ENCODE measurements at regions not wholly inside any gene's neighbourhood (a gene's known extent, or its start where the extent isn't known, plus 50 kb on each side); places are given as distances from the start of the nearest gene placed in this dataset.
"Not testable (repeated sequence)": the region's sequence is repeated elsewhere in the genome, so short reads cannot be mapped to it uniquely, and the experiment has no call there.

DNA sequence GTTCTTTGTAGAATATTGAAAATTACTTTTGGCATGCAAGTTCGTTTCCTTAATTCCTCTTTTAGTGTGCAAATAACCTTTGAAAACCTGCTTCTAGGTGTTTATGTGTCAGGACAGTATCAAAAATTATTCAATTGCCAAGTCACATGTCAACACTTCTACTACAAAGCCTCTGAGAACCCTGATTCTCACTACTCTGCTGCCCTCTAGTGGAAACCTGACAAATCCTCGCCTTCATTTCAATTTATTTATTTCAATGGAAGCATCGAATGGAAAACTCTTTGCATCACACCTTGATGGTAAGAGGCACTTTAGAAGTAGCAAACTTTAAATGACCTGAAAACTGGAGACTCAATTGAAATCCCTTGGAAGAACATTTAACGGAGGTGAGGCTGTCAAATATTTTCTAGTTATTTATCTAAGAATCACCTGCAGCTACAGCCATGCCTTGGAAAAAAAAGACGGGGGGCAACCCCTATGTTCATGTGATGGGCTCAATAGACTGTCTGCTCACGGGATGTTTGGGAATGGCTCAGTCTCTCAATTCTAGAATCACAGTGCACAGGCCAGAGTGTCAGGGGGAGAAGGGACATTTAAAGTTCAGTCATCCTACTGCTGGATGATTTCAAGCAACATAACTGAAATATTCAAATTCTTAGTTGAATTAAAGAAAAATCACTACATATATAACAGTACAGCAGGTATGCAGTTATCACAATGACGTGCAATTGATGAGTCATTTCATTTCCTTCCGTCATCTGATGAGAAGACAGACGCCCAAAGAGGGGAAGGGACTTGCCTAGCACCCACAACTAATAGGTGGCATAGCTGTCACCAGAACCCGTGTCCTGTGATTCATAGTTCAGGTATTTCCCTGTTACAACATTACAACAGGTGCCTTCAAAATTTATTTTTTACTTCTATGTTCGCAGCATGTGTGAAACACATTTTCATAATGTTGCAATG, 563.9 kb downstream of the TOX3 start:
- peak; percentile 31 for DNase-seq (ENCODE audit: low read depth)

DNA sequence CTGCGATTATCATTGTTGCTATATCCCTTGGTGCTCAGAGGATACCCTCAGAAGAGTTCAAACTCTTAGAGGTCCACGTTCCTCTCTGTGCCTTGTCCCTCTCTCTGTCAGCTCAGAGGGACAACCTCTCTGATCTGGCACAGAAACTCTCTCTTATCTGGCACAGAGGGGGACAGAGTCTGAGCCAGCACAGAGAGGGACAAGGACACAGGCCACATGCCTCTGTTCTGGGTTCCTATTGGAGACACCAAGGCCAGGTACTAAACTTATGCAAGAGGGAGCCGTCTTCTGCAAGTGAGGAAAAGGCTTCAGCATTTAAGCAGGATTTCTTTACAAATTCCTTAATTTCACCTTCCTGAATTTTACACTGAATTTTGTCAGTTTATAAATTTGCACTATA, 565.2 kb downstream of the TOX3 start:
- DNase-seq (ENCODE audit: low read depth) = no peak

DNA sequence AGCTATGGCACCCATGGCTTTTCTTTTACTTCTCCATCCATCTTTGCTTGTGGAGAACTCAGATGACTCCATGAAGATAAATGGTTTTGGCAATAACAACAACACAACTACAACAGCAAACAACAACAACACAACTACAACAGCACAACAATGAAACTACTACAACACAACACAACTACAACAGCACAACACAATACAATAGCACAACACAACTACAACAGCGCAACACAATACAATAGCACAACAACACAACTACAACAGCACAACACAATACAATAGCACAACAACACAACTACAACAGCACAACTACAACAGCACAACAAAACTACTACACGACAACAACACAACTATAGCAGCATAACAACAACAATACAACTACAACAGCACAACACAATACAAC, 569.4 kb downstream of the TOX3 start:
- DNase-seq (ENCODE audit: low read depth) = not testable (repeated sequence)

GRCh38 chr16:51971184-51971583, 575.8 kb downstream of the TOX3 start:
- peak; percentile 8 for DNase-seq (ENCODE audit: low read depth)

DNA sequence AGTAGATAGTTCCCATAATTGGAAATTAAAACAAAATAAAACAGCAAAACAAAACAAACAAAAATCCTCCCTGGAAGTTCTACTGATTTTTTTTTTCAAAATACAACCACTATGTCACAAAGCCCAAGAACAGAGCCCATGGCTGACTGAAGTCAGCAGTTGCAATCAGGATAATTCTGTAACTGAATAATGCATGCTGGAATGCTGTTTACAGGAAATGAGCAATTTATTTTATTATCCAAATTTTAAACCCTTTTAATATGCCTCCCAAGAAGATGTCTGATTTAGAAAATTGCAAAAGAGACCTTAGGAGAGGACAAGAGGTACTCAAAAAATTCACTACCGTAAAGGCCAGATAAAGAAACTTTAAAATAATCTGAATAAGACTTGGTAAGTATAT, 578.2 kb downstream of the TOX3 start:
- DNase-seq (ENCODE audit: low read depth) = no peak

DNA sequence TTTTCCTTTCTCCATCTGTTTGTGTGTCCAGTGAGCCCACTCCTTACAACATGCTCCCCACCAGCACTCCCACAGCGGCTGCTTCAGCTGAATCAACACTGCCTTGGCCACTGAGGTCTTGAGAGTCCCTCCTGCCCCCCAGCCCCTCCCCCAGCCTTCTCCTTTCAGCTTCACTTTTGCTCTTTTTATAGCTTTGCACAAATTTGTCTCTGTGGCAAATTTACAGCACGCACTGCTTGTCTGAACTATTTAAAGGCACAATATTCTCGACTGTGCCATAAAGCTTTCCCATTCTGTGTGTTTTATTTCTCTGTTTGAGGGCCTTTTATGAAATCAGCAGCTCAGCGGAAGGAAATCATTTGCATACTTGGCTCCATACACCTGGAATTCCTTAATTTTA, 579.3 kb downstream of the TOX3 start:
- no peak for DNase-seq (ENCODE audit: low read depth)

GRCh38 chr16:51960931-51961330, 586.0 kb downstream of the TOX3 start:
- DNase-seq (ENCODE audit: low read depth) = no peak

DNA sequence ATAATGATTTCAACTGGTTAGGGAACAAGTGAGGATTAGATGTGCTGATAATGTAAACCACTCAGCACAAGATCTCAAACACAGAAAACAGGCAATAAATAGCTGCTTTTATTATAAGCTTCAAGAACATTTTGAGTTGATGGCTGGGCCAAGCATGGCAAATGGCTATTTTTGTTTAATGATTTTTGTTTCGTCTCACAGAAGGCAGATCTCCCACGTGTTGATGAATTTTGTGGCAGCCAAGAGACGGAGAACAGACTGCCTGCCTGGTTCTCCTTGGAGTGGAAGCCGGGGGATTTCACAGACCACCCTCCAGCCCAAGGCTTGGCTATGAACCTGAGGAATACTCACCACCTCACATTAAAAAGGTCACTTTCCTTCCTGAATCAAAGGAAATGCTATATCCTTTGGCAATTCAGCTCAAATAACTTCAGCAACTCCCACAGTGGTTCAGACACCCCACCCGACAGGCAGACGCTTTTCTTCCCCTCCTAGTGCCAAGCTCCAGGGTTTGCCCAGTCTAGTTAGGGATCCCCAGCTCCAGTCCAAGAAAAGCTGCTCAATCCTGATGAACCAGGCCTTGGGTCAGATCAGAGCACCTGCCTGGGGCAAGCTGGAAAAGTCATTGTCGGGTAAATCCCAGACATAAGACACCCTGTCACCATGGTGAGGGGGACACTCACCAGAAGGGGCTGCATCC, 593.5 kb downstream of the TOX3 start:
- DNase-seq (ENCODE audit: low read depth) = no peak

GRCh38 chr16:51952500-51952899, 594.4 kb downstream of the TOX3 start:
- no peak for DNase-seq (ENCODE audit: low read depth)

- DNase-seq (ENCODE audit: low read depth) = no peak
Observed at GRCh38 chr16:51951668-51952298, 595.2 kb downstream of the TOX3 start.

DNA sequence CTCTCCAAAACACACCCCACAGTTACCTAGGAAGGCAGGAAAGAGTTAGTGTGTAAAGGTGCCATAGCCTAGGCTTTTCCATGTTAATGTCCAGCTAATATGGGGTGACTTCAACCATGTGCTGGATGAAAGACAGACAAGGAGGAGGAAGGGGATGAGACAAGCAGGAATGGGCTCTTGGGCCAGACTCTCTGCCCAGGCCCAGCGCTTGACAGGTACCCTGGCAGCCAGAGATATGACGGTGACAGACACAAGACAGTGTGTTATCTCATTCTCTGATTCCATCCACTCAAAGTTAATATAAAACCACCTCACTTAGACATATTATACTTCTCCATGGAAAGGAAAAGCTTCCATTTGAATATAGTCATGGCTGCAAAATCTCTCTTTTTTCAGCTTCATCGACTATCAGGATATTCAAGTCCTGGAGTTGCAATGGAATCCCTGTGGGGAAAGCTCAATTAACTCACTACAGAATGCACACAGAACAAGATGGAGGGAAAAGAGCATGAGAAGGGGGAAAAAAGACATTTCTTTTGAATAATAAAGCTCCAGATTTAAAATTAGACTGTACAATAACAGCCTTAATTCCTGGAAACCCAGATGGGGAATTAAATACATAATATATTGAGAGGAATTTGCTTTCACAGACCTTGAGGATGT, 596.7 kb downstream of the TOX3 start:
- DNase-seq (ENCODE audit: low read depth) = no peak

GRCh38 chr16:51949282-51949681, 597.7 kb downstream of the TOX3 start:
- DNase-seq (ENCODE audit: low read depth) = no peak

- DNase-seq (ENCODE audit: low read depth) = no peak
Observed at GRCh38 chr16:51941412-51941811, 605.5 kb downstream of the TOX3 start.

DNA sequence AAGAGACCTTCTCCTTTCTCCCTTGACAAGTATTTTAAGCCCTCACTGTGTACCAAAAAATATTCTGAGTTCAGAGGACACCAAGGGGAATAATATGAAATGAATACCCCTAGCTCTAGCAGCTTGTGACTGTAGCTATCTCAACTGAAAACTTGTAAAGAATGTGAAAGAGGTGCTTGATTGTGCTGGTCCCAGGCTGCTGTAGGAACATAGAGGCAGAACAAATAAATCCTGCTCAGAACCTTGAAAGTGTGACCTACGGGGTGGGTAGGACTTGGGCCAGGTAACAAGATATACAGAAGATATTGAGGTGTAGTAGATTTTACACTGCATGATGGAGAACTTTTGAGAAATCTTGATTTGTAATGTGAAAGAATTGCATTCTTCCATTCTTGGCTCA, 606.8 kb downstream of the TOX3 start:
- no peak for DNase-seq (ENCODE audit: low read depth)

DNA sequence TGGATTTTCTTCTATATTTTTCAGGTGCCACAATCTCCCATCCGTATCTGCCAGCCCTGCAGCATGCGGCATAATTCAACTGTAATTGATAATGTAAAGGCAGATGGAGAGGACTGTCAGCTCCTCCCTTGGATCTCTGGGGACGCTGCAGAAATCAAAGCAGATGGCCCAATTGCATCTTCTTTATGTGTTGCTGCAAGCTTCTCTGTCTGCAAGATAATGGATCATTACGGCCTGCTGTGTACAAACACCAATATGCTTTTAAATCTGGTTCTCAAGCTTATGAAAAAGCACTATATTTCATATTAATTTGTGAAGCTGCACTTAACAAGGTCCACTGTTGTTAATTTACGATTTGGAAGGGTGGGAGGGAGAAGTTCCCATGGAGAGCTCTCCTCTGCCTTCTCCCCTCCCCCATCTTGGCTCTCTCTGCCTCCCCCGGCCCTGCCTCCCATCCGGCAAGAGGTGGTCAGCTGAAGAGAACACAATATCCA, 607.5 kb downstream of the TOX3 start:
- DNase-seq (ENCODE audit: low read depth) = no peak

- no peak for DNase-seq (ENCODE audit: low read depth)
Observed at GRCh38 chr16:51938861-51939260, 608.1 kb downstream of the TOX3 start.

DNA sequence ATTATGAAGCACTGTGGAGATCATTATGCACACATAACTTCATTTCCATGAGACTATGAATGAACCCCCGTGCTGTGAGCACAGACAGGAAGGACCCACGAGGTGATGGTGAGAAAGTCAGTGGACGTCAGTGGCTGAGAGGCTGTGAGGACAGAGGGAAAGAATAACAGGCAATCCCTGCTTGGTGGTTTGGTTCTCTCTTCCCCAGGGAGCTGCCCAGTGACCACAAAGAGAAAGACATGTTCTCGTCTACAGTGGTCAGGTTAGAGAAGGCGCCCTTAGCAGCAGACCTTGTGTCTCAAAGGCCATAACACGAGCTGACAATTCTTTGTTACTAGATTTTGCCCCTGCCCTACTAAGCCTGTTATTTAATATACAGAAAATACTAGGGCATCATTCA, 609.2 kb downstream of the TOX3 start:
- no peak for DNase-seq (ENCODE audit: low read depth)

GRCh38 chr16:51936846-51937245, 610.1 kb downstream of the TOX3 start:
- DNase-seq (ENCODE audit: low read depth) = no peak

- DNase-seq (ENCODE audit: low read depth) = no peak
Observed at GRCh38 chr16:51932317-51932716, 614.6 kb downstream of the TOX3 start.

DNA sequence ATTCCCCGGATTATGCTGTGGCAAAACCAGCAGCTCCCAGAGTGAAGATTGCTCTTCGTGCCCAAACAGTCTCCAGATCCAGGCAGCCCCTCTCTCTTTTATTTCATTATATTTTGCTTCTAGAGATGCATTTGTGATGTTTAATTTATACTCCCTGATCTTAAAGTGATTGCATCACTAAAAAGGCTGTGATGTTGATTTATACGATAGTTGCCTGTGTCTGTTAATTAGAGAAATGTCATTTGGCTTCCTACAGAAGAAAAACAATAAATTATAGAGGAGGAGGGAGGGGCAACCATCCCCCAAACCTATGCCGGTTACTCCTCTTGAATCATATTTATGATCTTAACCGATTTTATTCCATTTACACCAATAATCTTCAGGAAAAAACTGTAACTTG, 615.3 kb downstream of the TOX3 start:
- DNase-seq (ENCODE audit: low read depth) = no peak

- no peak for DNase-seq (ENCODE audit: low read depth)
Observed at GRCh38 chr16:51924744-51925143, 622.2 kb downstream of the TOX3 start.

DNA sequence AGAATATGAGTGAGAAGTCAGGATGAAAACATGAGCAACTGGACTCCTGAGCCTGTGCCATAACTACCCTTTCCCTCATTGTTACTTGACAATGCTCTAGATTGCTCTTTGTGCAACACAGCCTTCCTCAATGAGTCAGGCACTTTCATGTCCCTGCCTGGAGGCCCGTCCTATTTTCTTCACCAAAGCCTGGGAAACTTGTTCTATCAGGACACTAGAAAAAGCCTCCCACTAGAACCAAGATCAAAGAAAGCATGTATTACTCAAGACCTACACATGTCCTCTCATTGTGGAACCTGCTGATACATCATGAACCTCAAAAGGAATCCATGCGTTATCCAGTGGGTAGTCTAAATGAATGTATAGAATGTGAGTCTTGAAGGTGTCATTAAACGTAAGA, 624.5 kb downstream of the TOX3 start:
- no peak for DNase-seq (ENCODE audit: low read depth)

Measured in HT1080 (cell line).